Hematopoietic multipotent progenitor cell treated with erythropoietin and hydrocortisone succinate and interleukin-3 and kit ligand, for 17 days (in vitro differentiated cells): ENCODE measurements at regions not wholly inside any gene's neighbourhood (a gene's known extent, or its start where the extent isn't known, plus 50 kb on each side); places are given as distances from the start of the nearest gene placed in this dataset.

Experiments
- DNase-seq: peaks from one replicate; pipeline ENCODE4 v3.0.0-alpha.2; 2015; ENCODE audit warnings: low spot score

DNA sequence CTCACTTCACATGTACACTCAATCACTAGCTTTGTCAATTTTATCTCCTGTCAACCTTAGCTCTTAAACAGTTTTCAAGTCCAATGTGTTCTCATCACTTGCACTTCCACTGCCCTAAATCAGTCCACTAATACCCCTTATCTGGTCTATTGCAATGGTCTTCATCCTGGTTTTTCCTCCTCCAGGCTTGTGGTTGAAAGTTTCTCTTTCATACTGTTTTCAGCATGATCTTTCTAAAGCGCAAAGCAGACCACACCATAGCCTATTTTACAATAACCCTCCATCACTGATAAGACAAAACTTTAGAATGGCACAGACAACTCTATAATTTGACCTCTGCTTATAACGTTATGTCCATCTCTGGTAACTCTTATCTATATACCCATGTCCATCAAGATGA is 62.0 kb upstream of the DDHD1 start:
- DNase-seq, result no peak

DNA sequence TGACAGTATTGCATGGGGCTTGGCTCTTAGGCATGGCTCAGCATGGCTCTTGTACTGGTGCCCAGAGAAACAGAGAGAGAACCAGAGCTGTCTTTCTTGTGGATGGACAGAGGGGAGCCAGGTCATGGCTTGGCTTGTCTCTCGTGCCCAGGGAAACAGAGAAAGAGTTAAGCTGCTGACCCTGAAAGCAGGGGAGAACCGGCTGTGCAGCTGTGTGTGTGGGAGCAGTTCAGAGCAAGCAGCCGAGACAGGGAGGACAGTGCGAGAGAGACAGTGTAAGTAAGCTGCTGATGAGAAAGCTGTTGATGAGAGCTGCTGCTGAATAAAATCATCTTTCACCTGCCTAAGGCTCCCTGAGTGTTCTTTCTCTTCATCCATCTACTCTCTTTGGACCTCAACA is 61.3 kb upstream of the DDHD1 start:
- DNase-seq, result no peak

DNA sequence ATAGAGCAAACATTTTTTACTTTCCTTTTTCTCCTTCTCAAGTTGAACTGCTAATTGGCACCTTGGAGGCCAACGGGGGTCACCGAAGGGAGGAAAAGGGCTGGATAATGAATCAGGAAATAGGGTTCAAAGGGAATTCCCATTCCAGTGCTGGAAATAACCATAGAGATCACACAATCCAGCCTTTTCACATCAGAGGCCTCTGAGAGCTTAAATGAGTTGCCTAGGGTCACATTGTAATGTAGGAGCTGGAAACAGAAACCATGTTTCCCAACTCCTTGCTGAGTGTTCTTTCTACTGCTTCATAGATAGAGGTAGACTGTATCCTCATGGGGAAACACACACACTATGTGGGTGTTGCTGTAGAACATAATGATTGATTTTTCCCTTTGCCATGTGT is 60.6 kb upstream of the DDHD1 start:
- DNase-seq, result no peak

DNA sequence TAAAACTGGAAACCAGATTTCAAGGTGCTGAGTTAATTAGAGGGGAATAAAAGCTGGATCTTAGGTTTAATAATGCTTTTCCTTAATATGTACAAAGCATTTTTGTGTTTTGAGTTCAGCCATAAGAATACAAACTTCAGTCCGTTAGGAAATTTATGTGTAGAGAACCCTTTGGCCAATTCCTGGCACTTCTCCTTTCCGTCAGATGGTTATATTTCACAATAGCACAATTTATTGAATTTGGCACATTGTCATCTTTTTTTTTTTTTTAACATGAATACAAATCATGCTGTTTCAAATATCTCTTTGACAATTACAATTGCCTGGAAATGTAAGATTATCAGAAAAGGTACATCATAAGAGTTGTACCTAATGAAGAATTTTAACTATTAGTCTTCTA is 56.2 kb upstream of the DDHD1 start:
- no peak for DNase-seq
